ENCODE measurements at regions not wholly inside any gene's neighbourhood (a gene's known extent, or its start where the extent isn't known, plus 50 kb on each side); places are given as distances from the start of the nearest gene placed in this dataset.

- TF ChIP-seq RCOR1 (conservative IDR thresholded peaks at IDR 0.05; ENCODE audit: low read depth, low read length) (no peak), BCL3 (IDR thresholded peaks at IDR 0.05; ENCODE audit: borderline replicate concordance, insufficient read depth, low read depth, low read length, poor library complexity, severe bottlenecking) (no peak), CTCF (IDR thresholded peaks at IDR 0.05 in 2 of 3, conservative IDR thresholded peaks at IDR 0.05 in 1 of 3; ENCODE audit: control insufficient read depth in 2 of 3, extremely low read depth in 1 of 3, insufficient read depth in 1 of 3, low read depth in 3 of 3, low read length in 3 of 3) (no peak), ZZZ3 (IDR thresholded peaks at IDR 0.05; ENCODE audit: control insufficient read depth, insufficient read length, low read depth) (no peak), EZH2 (IDR thresholded peaks at IDR 0.05; ENCODE audit: borderline replicate concordance, control insufficient read depth, low read depth, low read length) (no peak), BCLAF1 (IDR thresholded peaks at IDR 0.05) (no peak), GABPA (IDR thresholded peaks at IDR 0.05; ENCODE audit: low read depth) (no peak), HDAC6 (IDR thresholded peaks at IDR 0.05; ENCODE audit: unreplicated experiment) (no peak), ETV6 (conservative IDR thresholded peaks at IDR 0.05 in 1 of 2, IDR thresholded peaks at IDR 0.05 in 1 of 2; ENCODE audit: borderline replicate concordance in 1 of 2, low read depth in 1 of 2) (no peak), POLR2A (IDR thresholded peaks at IDR 0.05; ENCODE audit: low read depth, low read length) (no peak), TAF1 (IDR thresholded peaks at IDR 0.05; ENCODE audit: borderline replicate concordance, low read depth, low read length) (no peak)
These were observed 609.1 kb upstream of the USP24 start for GRCh38 chr1:55824251-55824640.
